Left ventricle myocardium inferior (tissue), 1 donor: ENCODE measurements at regions not wholly inside any gene's neighbourhood (a gene's known extent, or its start where the extent isn't known, plus 50 kb on each side); places are given as distances from the start of the nearest gene placed in this dataset.

Experiments
- DNase-seq: peaks from one replicate; pipeline ENCODE4 v3.0.0-alpha.2; 2020
- H3K27ac ChIP-seq: fragments of 200-600 bp; replicated peaks from 2 replicates; pipeline ENCODE4 v1.8.0; 2021
- H3K27me3 ChIP-seq: fragments of 200-600 bp; 2 replicates; pipeline ENCODE4 v1.8.0; 2021; ENCODE audit warnings: low read depth
- H3K36me3 ChIP-seq: fragments of 200-600 bp; 2 replicates; pipeline ENCODE4 v1.8.0; 2021
- H3K4me1 ChIP-seq: fragments of 200-600 bp; 2 replicates; pipeline ENCODE4 v1.8.0; 2021
- H3K4me3 ChIP-seq: fragments of 200-600 bp; 2 replicates; pipeline ENCODE4 v1.8.0; 2021; ENCODE audit warnings: mild to moderate bottlenecking, moderate library complexity
- H3K9me3 ChIP-seq: fragments of 200-600 bp; replicated peaks from 2 replicates; pipeline ENCODE4 v1.8.0; 2021
- CTCF ChIP-seq: fragments of 200-600 bp; IDR thresholded peaks from 2 replicates; pipeline ENCODE4 v1.8.0; 2021; ENCODE audit warnings: antibody characterized with exemption, mild to moderate bottlenecking, borderline replicate concordance
- intact Hi-C: fragments of 100-400 bp; cut with micrococcal nuclease; formaldehyde crosslinking; loops from one replicate; pipeline ENCODE4 v1.11.0; 2022
- donor health status: DM: no; HTN: yes; CAD: no; lungs with severe emphysema.

GRCh38 chr10:100623521-100624230, 87.9 kb downstream of the HIF1AN start:
- H3K27me3 ChIP-seq: peaks cover 100% of the 10 kb centered on the region
- H3K27ac ChIP-seq: no peak overlapping the region
- H3K4me1 ChIP-seq: no peaks in the 10 kb centered on the region
- no peak overlapping the region for H3K4me3 ChIP-seq
- no peaks in the 10 kb centered on the region for H3K9me3 ChIP-seq
- intact Hi-C loops: no loop called here
- H3K36me3 ChIP-seq: no peaks in the 10 kb centered on the region
- no peak for TF ChIP-seq CTCF
- DNase-seq: no peak

GRCh38 chr10:100624298-100624697, 88.6 kb downstream of the HIF1AN start:
- Histone ChIP-seq H3K36me3 (no peaks in the 10 kb centered on the region), H3K9me3 (no peaks in the 10 kb centered on the region), H3K27me3 (peaks cover 100% of the 10 kb centered on the region), H3K27ac (no peak overlapping the region), H3K4me3 (no peak overlapping the region), H3K4me1 (no peaks in the 10 kb centered on the region)
- no peak for TF ChIP-seq CTCF
- DNase-seq: no peak
- intact Hi-C loops: no loop called here

GRCh38 chr10:100625816-100626215, 90.1 kb downstream of the HIF1AN start:
- intact Hi-C loops: no loop called here
- Histone ChIP-seq H3K4me3 (no peak overlapping the region), H3K27me3 (peaks cover 100% of the 10 kb centered on the region), H3K27ac (no peak overlapping the region), H3K36me3 (no peaks in the 10 kb centered on the region), H3K4me1 (no peaks in the 10 kb centered on the region), H3K9me3 (no peaks in the 10 kb centered on the region)
- DNase-seq: no peak
- no peak for TF ChIP-seq CTCF

GRCh38 chr10:100628061-100628460, 92.3 kb downstream of the HIF1AN start:
- peaks cover 100% of the 10 kb centered on the region for H3K27me3 ChIP-seq
- H3K4me3 ChIP-seq: no peak overlapping the region
- H3K4me1 ChIP-seq: no peaks in the 10 kb centered on the region
- no peak for DNase-seq
- no peak for TF ChIP-seq CTCF
- intact Hi-C loops: no loop called here
- H3K9me3 ChIP-seq: no peaks in the 10 kb centered on the region
- H3K27ac ChIP-seq: no peak overlapping the region
- H3K36me3 ChIP-seq: no peaks in the 10 kb centered on the region

GRCh38 chr10:100631192-100631591, 95.4 kb downstream of the HIF1AN start:
- TF ChIP-seq CTCF: no peak
- no peaks in the 10 kb centered on the region for H3K36me3 ChIP-seq
- intact Hi-C loops: no loop called here
- H3K4me1 ChIP-seq: no peaks in the 10 kb centered on the region
- no peaks in the 10 kb centered on the region for H3K9me3 ChIP-seq
- no peak overlapping the region for H3K4me3 ChIP-seq
- peaks cover 93% of the 10 kb centered on the region for H3K27me3 ChIP-seq
- no peak for DNase-seq
- no peak overlapping the region for H3K27ac ChIP-seq
